ENCODE measurements at regions not wholly inside any gene's neighbourhood (a gene's known extent, or its start where the extent isn't known, plus 50 kb on each side); places are given as distances from the start of the nearest gene placed in this dataset.

DNA sequence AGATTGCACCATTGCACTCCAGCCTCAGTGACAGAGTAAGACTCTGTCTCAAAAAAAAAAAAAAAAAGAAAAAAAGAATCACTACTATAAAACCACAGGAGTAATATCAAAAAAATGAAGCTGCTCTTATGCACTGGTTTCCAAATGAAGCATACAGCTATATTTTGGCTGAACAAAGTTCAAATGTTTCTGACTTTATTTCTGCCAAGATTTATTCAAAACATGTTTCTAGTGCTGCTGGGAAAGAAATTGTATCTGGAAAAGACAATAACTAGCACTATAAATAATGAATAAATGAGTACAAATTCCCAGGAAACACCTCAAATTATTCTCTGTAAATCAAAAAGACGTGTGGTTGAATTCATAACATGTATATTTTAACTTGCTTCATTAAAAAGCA, 102.5 kb upstream of the MME start:
- Histone ChIP-seq H3K27ac (ENCODE audit: low read length, poor library complexity, severe bottlenecking) (no peak overlapping the region), H3K4ac (ENCODE audit: low read depth in 1 of 2, low read length in 2 of 2) (no peak overlapping the region), H3K79me1 (replicated peaks; ENCODE audit: low read length, poor library complexity, severe bottlenecking) (no peaks in the 10 kb centered on the region), H4K8ac (ENCODE audit: low read length) (no peak overlapping the region), H3K4me1 (ENCODE audit: control insufficient read depth, insufficient read depth, low read depth, low read length) (no peaks in the 10 kb centered on the region), H3K4me3 (ENCODE audit: insufficient read depth in 1 of 2, low read depth in 1 of 2, low read length in 2 of 2) (no peak overlapping the region), H2AK5ac (ENCODE audit: low read length, severe bottlenecking) (no peak overlapping the region), H3K9ac (ENCODE audit: low read length) (no peak overlapping the region), H2AFZ (ENCODE audit: low read depth, low read length) (no peak overlapping the region), H2BK5ac (ENCODE audit: low read depth, low read length, poor library complexity, severe bottlenecking) (no peak overlapping the region), H3K36me3 (ENCODE audit: control insufficient read depth in 1 of 2, insufficient read depth in 2 of 2, low read depth in 1 of 2, low read length in 2 of 2) (no peaks in the 10 kb centered on the region), H3K9me3 (ENCODE audit: control insufficient read depth, low read length) (no peaks in the 10 kb centered on the region), H3K27me3 (ENCODE audit: control insufficient read depth in 1 of 2, insufficient read depth in 1 of 2, low read length in 2 of 2) (no peaks in the 10 kb centered on the region), H3K23ac (ENCODE audit: low read length in 2 of 2) (no peak overlapping the region), H2BK120ac (ENCODE audit: low read depth, low read length) (no peak overlapping the region), H3K14ac (ENCODE audit: low read length in 2 of 2) (no peak overlapping the region), H2BK12ac (ENCODE audit: low read length in 2 of 2) (no peak overlapping the region), H4K91ac (ENCODE audit: low read length) (no peak overlapping the region), H3K4me2 (ENCODE audit: low read length, poor library complexity, severe bottlenecking) (no peak overlapping the region), H2BK15ac (ENCODE audit: low read depth, poor library complexity, severe bottlenecking) (no peak overlapping the region), H3K18ac (ENCODE audit: low read depth in 1 of 2, low read length in 2 of 2) (no peak overlapping the region)
- DNase-seq: no peak
- no CpG with 5 or more reads among the region's 1 CpG for WGBS

DNA sequence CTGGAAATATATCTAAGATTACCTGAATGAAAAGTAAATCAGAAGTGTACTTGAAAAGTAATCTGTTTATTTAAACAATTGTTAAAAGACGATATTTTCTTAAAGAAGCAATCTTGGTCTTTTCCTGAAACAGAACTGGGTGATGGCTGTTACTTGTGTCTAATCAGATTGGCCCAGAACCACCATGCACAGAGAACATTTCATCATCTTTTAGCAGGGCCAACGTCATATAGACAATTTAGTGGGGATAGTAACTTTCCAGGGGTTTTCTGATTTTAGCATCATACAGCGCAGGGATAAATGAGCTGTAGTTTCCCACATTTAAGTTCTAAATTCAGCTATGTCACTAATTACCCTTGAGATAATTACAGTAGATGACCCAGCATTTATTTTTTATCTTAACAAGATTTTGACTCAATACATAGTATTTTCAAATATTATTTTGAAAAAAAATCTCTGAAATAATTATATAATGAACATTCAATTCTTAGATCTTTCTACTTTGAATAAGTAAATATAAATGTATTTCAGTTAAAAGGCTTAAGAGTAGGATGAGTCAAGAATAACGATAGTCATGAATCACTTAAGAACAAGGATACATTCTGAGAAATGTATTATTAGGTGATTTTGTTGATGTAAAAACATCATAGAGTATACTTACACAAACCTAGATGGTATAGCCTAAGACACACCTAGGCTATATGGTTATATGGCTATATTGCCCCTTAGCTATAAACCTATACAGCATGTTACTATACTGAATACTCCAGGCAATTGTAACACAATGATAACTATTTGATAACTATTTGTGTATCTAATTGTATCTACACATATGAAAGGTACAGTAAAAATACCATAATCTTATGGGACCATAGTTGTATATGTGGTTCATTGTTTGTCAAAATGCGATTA, 103.8 kb upstream of the MME start:
- Histone ChIP-seq H3K36me3 (ENCODE audit: control insufficient read depth in 1 of 2, insufficient read depth in 2 of 2, low read depth in 1 of 2, low read length in 2 of 2) (no peaks in the 10 kb centered on the region), H3K9ac (ENCODE audit: low read length) (no peak overlapping the region), H3K27me3 (ENCODE audit: control insufficient read depth in 1 of 2, insufficient read depth in 1 of 2, low read length in 2 of 2) (no peaks in the 10 kb centered on the region), H4K8ac (ENCODE audit: low read length) (no peak overlapping the region), H3K14ac (ENCODE audit: low read length in 2 of 2) (no peak overlapping the region), H4K91ac (ENCODE audit: low read length) (no peak overlapping the region), H2AFZ (ENCODE audit: low read depth, low read length) (no peak overlapping the region), H3K4me2 (ENCODE audit: low read length, poor library complexity, severe bottlenecking) (no peak overlapping the region), H3K4me3 (ENCODE audit: insufficient read depth in 1 of 2, low read depth in 1 of 2, low read length in 2 of 2) (no peak overlapping the region), H3K9me3 (ENCODE audit: control insufficient read depth, low read length) (no peaks in the 10 kb centered on the region), H3K27ac (ENCODE audit: low read length, poor library complexity, severe bottlenecking) (no peak overlapping the region), H2BK120ac (ENCODE audit: low read depth, low read length) (no peak overlapping the region), H3K4ac (ENCODE audit: low read depth in 1 of 2, low read length in 2 of 2) (no peak overlapping the region), H3K18ac (ENCODE audit: low read depth in 1 of 2, low read length in 2 of 2) (no peak overlapping the region), H3K23ac (ENCODE audit: low read length in 2 of 2) (no peak overlapping the region), H3K4me1 (ENCODE audit: control insufficient read depth, insufficient read depth, low read depth, low read length) (no peaks in the 10 kb centered on the region), H2AK5ac (ENCODE audit: low read length, severe bottlenecking) (no peak overlapping the region), H2BK12ac (ENCODE audit: low read length in 2 of 2) (no peak overlapping the region), H2BK15ac (ENCODE audit: low read depth, poor library complexity, severe bottlenecking) (no peak overlapping the region), H2BK5ac (ENCODE audit: low read depth, low read length, poor library complexity, severe bottlenecking) (no peak overlapping the region), H3K79me1 (replicated peaks; ENCODE audit: low read length, poor library complexity, severe bottlenecking) (no peaks in the 10 kb centered on the region)
- WGBS: 84% methylated on average over 2 of the region's 5 CpGs
- no peak for DNase-seq

DNA sequence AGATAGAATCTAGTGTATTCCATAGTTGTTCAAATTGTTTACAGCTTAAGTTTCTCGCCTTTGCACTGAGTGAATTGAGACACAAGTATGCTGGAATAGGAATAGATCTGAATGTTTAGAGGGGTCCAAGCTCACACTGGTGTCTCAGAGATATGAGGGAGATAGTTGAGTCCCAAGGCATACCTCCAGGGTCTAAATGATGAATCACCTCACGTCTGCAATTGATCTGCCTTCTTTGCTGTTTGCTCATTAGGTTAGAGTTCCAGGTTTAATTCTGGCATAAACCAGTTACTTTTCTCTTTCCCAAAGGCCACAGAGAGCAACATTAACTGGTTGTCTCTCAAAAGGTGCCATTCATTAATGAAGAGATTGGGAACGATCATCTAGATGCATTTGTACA, 106.3 kb upstream of the MME start:
- H3K4me2 ChIP-seq (ENCODE audit: low read length, poor library complexity, severe bottlenecking): no peak overlapping the region
- H3K9ac ChIP-seq (ENCODE audit: low read length): no peak overlapping the region
- H3K27me3 ChIP-seq (ENCODE audit: control insufficient read depth in 1 of 2, insufficient read depth in 1 of 2, low read length in 2 of 2): no peaks in the 10 kb centered on the region
- H2BK12ac ChIP-seq (ENCODE audit: low read length in 2 of 2): no peak overlapping the region
- H3K4me3 ChIP-seq (ENCODE audit: insufficient read depth in 1 of 2, low read depth in 1 of 2, low read length in 2 of 2): no peak overlapping the region
- H2AFZ ChIP-seq (ENCODE audit: low read depth, low read length): no peak overlapping the region
- H3K4ac ChIP-seq (ENCODE audit: low read depth in 1 of 2, low read length in 2 of 2): no peak overlapping the region
- no peak overlapping the region for H2AK5ac ChIP-seq (ENCODE audit: low read length, severe bottlenecking)
- H3K18ac ChIP-seq (ENCODE audit: low read depth in 1 of 2, low read length in 2 of 2): no peak overlapping the region
- no peak overlapping the region for H4K8ac ChIP-seq (ENCODE audit: low read length)
- H2BK5ac ChIP-seq (ENCODE audit: low read depth, low read length, poor library complexity, severe bottlenecking): no peak overlapping the region
- H4K91ac ChIP-seq (ENCODE audit: low read length): no peak overlapping the region
- H3K14ac ChIP-seq (ENCODE audit: low read length in 2 of 2): no peak overlapping the region
- H3K4me1 ChIP-seq (ENCODE audit: control insufficient read depth, insufficient read depth, low read depth, low read length): no peaks in the 10 kb centered on the region
- H2BK120ac ChIP-seq (ENCODE audit: low read depth, low read length): no peak overlapping the region
- 90% methylated on average over 2 of the region's 3 CpGs for WGBS
- no peak overlapping the region for H2BK15ac ChIP-seq (ENCODE audit: low read depth, poor library complexity, severe bottlenecking)
- H3K79me1 ChIP-seq (replicated peaks; ENCODE audit: low read length, poor library complexity, severe bottlenecking): no peaks in the 10 kb centered on the region
- H3K27ac ChIP-seq (ENCODE audit: low read length, poor library complexity, severe bottlenecking): no peak overlapping the region
- no peaks in the 10 kb centered on the region for H3K9me3 ChIP-seq (ENCODE audit: control insufficient read depth, low read length)
- H3K36me3 ChIP-seq (ENCODE audit: control insufficient read depth in 1 of 2, insufficient read depth in 2 of 2, low read depth in 1 of 2, low read length in 2 of 2): no peaks in the 10 kb centered on the region
- no peak for DNase-seq
- H3K23ac ChIP-seq (ENCODE audit: low read length in 2 of 2): no peak overlapping the region

DNA sequence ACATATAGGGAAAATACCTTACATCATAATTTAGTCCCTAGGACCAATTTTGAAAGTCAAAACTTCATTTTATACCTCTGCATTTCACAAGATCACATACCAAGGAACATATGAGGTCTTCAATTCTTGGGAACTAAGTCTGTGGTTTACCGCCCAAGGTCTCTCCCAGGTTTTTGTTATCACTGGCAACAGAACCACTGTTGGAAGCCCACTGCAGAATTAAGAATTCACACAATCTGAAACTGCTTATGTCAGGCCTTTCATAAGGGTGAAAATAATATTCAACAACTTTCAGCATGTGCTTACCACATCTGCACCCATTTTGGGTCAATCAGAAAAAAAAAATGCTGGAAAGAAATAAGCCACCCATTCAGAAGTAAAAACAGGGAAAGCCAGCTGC, 107.2 kb upstream of the MME start:
- H3K27me3 ChIP-seq (ENCODE audit: control insufficient read depth in 1 of 2, insufficient read depth in 1 of 2, low read length in 2 of 2): no peaks in the 10 kb centered on the region
- no peak overlapping the region for H4K8ac ChIP-seq (ENCODE audit: low read length)
- H4K91ac ChIP-seq (ENCODE audit: low read length): no peak overlapping the region
- H2BK12ac ChIP-seq (ENCODE audit: low read length in 2 of 2): no peak overlapping the region
- H3K9me3 ChIP-seq (ENCODE audit: control insufficient read depth, low read length): no peaks in the 10 kb centered on the region
- H2BK15ac ChIP-seq (ENCODE audit: low read depth, poor library complexity, severe bottlenecking): no peak overlapping the region
- DNase-seq: no peak
- H3K4me2 ChIP-seq (ENCODE audit: low read length, poor library complexity, severe bottlenecking): no peak overlapping the region
- no peak overlapping the region for H3K27ac ChIP-seq (ENCODE audit: low read length, poor library complexity, severe bottlenecking)
- no peak overlapping the region for H3K23ac ChIP-seq (ENCODE audit: low read length in 2 of 2)
- no peak overlapping the region for H3K18ac ChIP-seq (ENCODE audit: low read depth in 1 of 2, low read length in 2 of 2)
- H2AFZ ChIP-seq (ENCODE audit: low read depth, low read length): no peak overlapping the region
- no peak overlapping the region for H3K4me3 ChIP-seq (ENCODE audit: insufficient read depth in 1 of 2, low read depth in 1 of 2, low read length in 2 of 2)
- no peaks in the 10 kb centered on the region for H3K36me3 ChIP-seq (ENCODE audit: control insufficient read depth in 1 of 2, insufficient read depth in 2 of 2, low read depth in 1 of 2, low read length in 2 of 2)
- H3K79me1 ChIP-seq (replicated peaks; ENCODE audit: low read length, poor library complexity, severe bottlenecking): no peaks in the 10 kb centered on the region
- WGBS: 98% methylated on average over 1 of the region's 1 CpG
- no peak overlapping the region for H3K4ac ChIP-seq (ENCODE audit: low read depth in 1 of 2, low read length in 2 of 2)
- peak overlapping the region; percentile 88 for H3K9ac ChIP-seq (ENCODE audit: low read length)
- no peak overlapping the region for H2AK5ac ChIP-seq (ENCODE audit: low read length, severe bottlenecking)
- no peak overlapping the region for H3K14ac ChIP-seq (ENCODE audit: low read length in 2 of 2)
- peaks cover under 1% of the 10 kb centered on the region for H3K4me1 ChIP-seq (ENCODE audit: control insufficient read depth, insufficient read depth, low read depth, low read length)
- H2BK120ac ChIP-seq (ENCODE audit: low read depth, low read length): no peak overlapping the region
- no peak overlapping the region for H2BK5ac ChIP-seq (ENCODE audit: low read depth, low read length, poor library complexity, severe bottlenecking)

All from mesenchymal stem cell (in vitro differentiated cells and primary cell).